Activated B cell treated with CpG ODN at 0.5 μM for 24 hours (primary cell): ENCODE measurements at regions not wholly inside any gene's neighbourhood (a gene's known extent, or its start where the extent isn't known, plus 50 kb on each side); places are given as distances from the start of the nearest gene placed in this dataset.
"Not testable (repeated sequence)": the region's sequence is repeated elsewhere in the genome, so short reads cannot be mapped to it uniquely, and the experiment has no call there.

ENCODE experiments used
- ATAC-seq: fragments of 200-7000 bp; cut with Tn5 transposase; one replicate; pipeline ENCODE4 v1.10.0; 2021; ENCODE audit warnings: low read depth, mild to moderate bottlenecking, moderate library complexity
- CTCF ChIA-PET: fragments of 350-600 bp; sonication (Branson Sonifier 250); formaldehyde crosslinking; loops from one replicate; lab custom pipeline; 2021; ENCODE audit warnings: antibody characterized with exemption; lab: Charles Lee
- POLR2A ChIA-PET: fragments of 350-600 bp; sonication (Branson Sonifier 250); formaldehyde crosslinking; loops from one replicate; lab custom pipeline; 2021; ENCODE audit warnings: antibody characterized with exemption; lab: Charles Lee
- DNase-seq: peaks from one replicate; pipeline ENCODE4 v3.0.0; 2022
- H3K27ac Mint-ChIP-seq: one replicate; pipeline ENCODE4 v1.8.0; 2020; ENCODE audit warnings: mixed read lengths
- H3K27me3 Mint-ChIP-seq: one replicate; pipeline ENCODE4 v1.8.0; 2021; ENCODE audit warnings: mixed read lengths
- H3K36me3 Mint-ChIP-seq: one replicate; pipeline ENCODE4 v1.8.0; 2021; ENCODE audit warnings: low read depth, mixed read lengths
- H3K4me1 Mint-ChIP-seq: one replicate; pipeline ENCODE4 v1.8.0; 2021; ENCODE audit warnings: mixed read lengths
- H3K4me3 Mint-ChIP-seq: one replicate; pipeline ENCODE4 v1.8.0; 2020; ENCODE audit warnings: mild to moderate bottlenecking, mixed read lengths
- H3K9me3 Mint-ChIP-seq: one replicate; pipeline ENCODE4 v1.8.0; 2020; ENCODE audit warnings: mixed read lengths
- intact Hi-C: fragments of 100-400 bp; cut with micrococcal nuclease; formaldehyde crosslinking; loops from one replicate; pipeline ENCODE4 v1.15.1; 2024
- TF ChIP-seq, protein P1 (sequence below): fragments of 200-600 bp; IDR thresholded peaks from one replicate; pipeline ENCODE4 v1.8.0; 2022; ENCODE audit warnings: antibody characterized with exemption, mild to moderate bottlenecking

DNA sequence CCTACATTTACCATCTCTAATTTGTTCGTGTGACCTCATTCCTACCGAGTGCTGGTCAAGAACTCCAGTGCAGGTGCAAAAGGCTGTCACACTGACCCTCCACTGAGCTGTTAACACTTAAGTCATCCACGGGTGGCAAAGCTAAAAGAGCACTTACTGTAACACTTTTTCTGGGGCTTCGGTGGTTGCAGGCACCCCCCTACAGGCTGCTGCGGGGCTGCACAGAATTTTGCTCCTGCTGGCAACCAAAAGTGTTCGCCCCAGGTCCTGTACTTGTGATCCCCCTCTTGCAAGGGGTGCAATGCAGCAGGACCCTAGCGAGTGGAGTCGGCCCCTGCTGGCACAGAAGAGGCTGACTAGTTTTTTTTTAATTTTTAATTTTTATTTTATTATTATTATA is 298.9 kb upstream of the CNTNAP2 start:
- intact Hi-C loops: no loop called here
- no peak overlapping the region for H3K4me3 Mint-ChIP-seq
- peaks cover 10% of the 10 kb centered on the region for H3K9me3 Mint-ChIP-seq
- ATAC-seq (no peak), DNase-seq (no peak)
- POLR2A ChIA-PET: no interaction called here
- TF ChIP-seq, protein P1, sequence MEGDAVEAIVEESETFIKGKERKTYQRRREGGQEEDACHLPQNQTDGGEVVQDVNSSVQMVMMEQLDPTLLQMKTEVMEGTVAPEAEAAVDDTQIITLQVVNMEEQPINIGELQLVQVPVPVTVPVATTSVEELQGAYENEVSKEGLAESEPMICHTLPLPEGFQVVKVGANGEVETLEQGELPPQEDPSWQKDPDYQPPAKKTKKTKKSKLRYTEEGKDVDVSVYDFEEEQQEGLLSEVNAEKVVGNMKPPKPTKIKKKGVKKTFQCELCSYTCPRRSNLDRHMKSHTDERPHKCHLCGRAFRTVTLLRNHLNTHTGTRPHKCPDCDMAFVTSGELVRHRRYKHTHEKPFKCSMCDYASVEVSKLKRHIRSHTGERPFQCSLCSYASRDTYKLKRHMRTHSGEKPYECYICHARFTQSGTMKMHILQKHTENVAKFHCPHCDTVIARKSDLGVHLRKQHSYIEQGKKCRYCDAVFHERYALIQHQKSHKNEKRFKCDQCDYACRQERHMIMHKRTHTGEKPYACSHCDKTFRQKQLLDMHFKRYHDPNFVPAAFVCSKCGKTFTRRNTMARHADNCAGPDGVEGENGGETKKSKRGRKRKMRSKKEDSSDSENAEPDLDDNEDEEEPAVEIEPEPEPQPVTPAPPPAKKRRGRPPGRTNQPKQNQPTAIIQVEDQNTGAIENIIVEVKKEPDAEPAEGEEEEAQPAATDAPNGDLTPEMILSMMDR: no peak
- no peaks in the 10 kb centered on the region for H3K36me3 Mint-ChIP-seq
- no peaks in the 10 kb centered on the region for H3K27me3 Mint-ChIP-seq
- no peaks in the 10 kb centered on the region for H3K4me1 Mint-ChIP-seq
- no peak overlapping the region for H3K27ac Mint-ChIP-seq
- CTCF ChIA-PET: no interaction called here

DNA sequence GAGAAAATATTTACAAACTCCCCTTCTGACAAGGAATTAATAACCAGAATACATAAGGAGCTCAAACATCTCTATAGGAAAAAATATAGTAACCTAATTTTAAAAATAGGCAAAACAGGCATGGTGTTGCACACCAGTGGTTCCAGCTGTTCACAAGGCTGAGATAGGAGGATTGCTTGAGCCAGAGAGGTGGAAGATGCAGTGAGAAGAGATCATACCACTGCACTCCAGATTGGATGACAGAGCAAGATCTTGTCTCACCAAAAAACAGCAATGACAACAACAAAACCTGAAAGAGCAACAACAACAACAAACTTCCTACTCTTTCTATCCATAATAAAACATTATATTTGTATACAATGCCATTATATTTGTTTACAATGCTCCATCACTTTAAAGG is 304.4 kb upstream of the CNTNAP2 start:
- intact Hi-C loops: loop anchor here (1.0 kb wide), 1 partner anchor 10 kb away; no protein-coding TSS in a partner anchor
- DNase-seq: no peak
- ATAC-seq: no peak
- TF ChIP-seq, protein P1: no peak
- Mint-ChIP-seq H3K4me1 (peaks cover 2% of the 10 kb centered on the region), H3K9me3 (peaks cover 2% of the 10 kb centered on the region), H3K27me3 (no peaks in the 10 kb centered on the region), H3K27ac (no peak overlapping the region), H3K4me3 (no peak overlapping the region), H3K36me3 (no peaks in the 10 kb centered on the region)
- ChIA-PET POLR2A (no interaction called here), CTCF (no interaction called here)

DNA sequence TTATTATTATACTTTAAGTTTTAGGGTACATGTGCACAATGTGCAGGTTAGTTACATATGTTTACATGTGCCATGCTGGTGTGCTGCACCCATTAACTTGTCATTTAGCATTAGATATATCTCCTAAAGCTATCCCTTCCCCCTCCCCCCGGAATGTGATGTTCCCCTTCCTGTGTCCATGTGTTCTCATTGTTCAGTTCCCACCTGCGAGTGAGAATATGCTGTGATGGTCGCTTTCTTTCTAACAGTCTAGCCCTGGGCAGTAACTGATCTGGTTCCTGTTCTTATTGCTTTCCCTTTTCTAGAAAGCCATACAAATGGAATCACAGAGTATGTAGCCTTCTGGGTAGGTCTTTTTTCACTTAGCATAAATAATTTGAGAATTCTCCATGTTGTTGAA is 311.1 kb upstream of the CNTNAP2 start:
- H3K4me1 Mint-ChIP-seq, H3K9me3 Mint-ChIP-seq, CTCF ChIA-PET, H3K4me3 Mint-ChIP-seq, ATAC-seq, DNase-seq, POLR2A ChIA-PET, H3K27ac Mint-ChIP-seq, H3K36me3 Mint-ChIP-seq, H3K27me3 Mint-ChIP-seq, intact Hi-C loops: not testable (repeated sequence)

DNA sequence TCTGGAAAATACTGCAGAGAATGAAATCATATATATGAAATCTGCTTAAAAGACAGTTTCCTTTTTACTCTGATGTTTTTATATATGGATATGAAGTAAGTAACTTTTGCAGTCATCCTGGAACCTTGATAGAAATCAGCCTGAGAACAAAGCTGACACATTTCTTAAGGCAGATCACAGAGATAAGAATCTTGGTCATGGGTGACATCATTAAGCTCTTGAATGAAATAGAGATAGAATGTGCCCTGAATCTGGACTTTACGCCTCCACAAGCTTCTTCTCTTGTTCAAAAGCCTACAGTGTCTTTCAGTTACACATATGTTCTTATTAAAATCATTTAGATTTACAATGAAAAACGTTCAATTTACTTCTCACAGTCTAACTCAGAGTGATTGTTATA is 319.1 kb upstream of the CNTNAP2 start:
- ATAC-seq (no peak), DNase-seq (no peak)
- no peak overlapping the region for H3K4me3 Mint-ChIP-seq
- no peak overlapping the region for H3K27ac Mint-ChIP-seq
- TF ChIP-seq, protein P1: no peak
- H3K4me1 Mint-ChIP-seq: no peaks in the 10 kb centered on the region
- CTCF ChIA-PET: no interaction called here
- POLR2A ChIA-PET: no interaction called here
- no peaks in the 10 kb centered on the region for H3K36me3 Mint-ChIP-seq
- H3K9me3 Mint-ChIP-seq: peaks cover 4% of the 10 kb centered on the region
- intact Hi-C loops: no loop called here
- no peaks in the 10 kb centered on the region for H3K27me3 Mint-ChIP-seq

DNA sequence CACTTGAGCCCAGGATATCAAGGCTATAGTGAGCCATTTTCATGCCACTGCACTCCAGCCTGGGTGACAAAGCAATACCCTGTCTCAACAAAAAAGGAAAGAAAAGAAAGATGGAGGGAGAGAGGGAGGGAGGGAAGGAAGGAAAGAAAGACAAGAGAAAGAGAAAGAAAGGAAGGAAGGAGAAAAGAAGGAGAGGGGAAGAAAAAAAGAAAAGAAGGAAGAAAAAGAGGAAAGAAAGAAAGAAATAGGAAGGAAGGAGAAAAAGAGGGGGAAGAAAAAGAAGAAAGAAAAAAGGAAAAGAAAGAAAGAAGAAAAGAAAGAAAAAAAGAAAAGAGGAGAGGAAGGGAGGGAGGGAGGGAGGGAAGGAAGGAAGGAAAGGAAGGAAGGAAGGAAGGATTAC is 321.5 kb upstream of the CNTNAP2 start:
- ChIA-PET CTCF (no interaction called here), POLR2A (no interaction called here)
- intact Hi-C loops: no loop called here
- ATAC-seq (no peak), DNase-seq (no peak)
- Mint-ChIP-seq H3K9me3 (peaks cover 4% of the 10 kb centered on the region), H3K4me3 (no peak overlapping the region), H3K4me1 (no peaks in the 10 kb centered on the region), H3K36me3 (no peaks in the 10 kb centered on the region), H3K27ac (no peak overlapping the region), H3K27me3 (no peaks in the 10 kb centered on the region)
- TF ChIP-seq, protein P1: no peak
